ENCODE measurements at regions not wholly inside any gene's neighbourhood (a gene's known extent, or its start where the extent isn't known, plus 50 kb on each side); places are given as distances from the start of the nearest gene placed in this dataset.

DNA sequence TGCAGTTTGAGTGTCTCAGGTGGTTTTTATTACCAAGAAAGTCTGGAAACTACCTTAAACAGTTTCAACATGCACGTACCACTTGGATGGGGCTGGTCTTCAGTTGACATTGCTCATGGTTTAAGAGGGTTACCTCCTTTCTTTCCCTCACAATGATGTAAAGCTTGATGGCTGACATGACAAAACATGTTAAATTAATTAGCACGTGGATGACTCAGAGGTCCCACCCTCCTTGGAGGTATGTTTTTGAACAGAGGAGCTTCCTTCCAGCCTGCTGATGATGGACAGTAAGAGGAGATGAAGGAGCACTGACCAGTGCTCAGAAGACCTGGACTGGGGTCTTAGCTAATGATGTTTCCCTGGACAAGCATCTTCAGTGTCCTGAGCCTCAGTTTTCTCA, 322.3 kb upstream of the PODXL start:
- Histone ChIP-seq H3K27ac (ENCODE audit: low read length in 2 of 2) (no peak overlapping the region), H3K27me3 (replicated peaks in 1 of 4; ENCODE audit: control extremely low read depth in 1 of 4, control insufficient read depth in 3 of 4, insufficient read depth in 4 of 4, low read length in 3 of 4) (no peaks in the 10 kb centered on the region), H3K4me2 (replicated peaks; ENCODE audit: low read depth, low read length, poor library complexity, severe bottlenecking) (no peak overlapping the region), H3K79me2 (ENCODE audit: control insufficient read depth, insufficient read depth, low read length) (no peaks in the 10 kb centered on the region), H3K9ac (ENCODE audit: low read length) (no peak overlapping the region), H2AFZ (ENCODE audit: insufficient read depth, low read depth, low read length, poor library complexity, severe bottlenecking) (no peak overlapping the region), H3K4me1 (ENCODE audit: control insufficient read depth in 2 of 2, insufficient read depth in 2 of 2, low read length in 2 of 2) (no peaks in the 10 kb centered on the region), H3K9me3 (ENCODE audit: control extremely low read depth in 1 of 3, control insufficient read depth in 2 of 3, insufficient read depth in 1 of 3, low read length in 2 of 3) (peaks cover 0 to 8% (median 0%) of the 10 kb centered on the region in 3 donors), H3K4me3 (ENCODE audit: control extremely low read depth in 1 of 5, extremely low read depth in 1 of 5, insufficient read depth in 1 of 5, low read depth in 2 of 5, low read length in 4 of 5) (no peak overlapping the region), H3K36me3 (replicated peaks in 1 of 2; ENCODE audit: control extremely low read depth in 1 of 2, control insufficient read depth in 1 of 2, extremely low read depth in 1 of 2, insufficient read depth in 2 of 2, low read length in 1 of 2) (no peaks in the 10 kb centered on the region), H4K20me1 (ENCODE audit: control insufficient read depth, insufficient read depth, low read length, poor library complexity, severe bottlenecking) (no peaks in the 10 kb centered on the region)
- ATAC-seq (ENCODE audit: low read depth), result no peak
- DNase-seq, result no peak
- POLR2A ChIA-PET, result no interaction called here
- TF ChIP-seq, protein P1, sequence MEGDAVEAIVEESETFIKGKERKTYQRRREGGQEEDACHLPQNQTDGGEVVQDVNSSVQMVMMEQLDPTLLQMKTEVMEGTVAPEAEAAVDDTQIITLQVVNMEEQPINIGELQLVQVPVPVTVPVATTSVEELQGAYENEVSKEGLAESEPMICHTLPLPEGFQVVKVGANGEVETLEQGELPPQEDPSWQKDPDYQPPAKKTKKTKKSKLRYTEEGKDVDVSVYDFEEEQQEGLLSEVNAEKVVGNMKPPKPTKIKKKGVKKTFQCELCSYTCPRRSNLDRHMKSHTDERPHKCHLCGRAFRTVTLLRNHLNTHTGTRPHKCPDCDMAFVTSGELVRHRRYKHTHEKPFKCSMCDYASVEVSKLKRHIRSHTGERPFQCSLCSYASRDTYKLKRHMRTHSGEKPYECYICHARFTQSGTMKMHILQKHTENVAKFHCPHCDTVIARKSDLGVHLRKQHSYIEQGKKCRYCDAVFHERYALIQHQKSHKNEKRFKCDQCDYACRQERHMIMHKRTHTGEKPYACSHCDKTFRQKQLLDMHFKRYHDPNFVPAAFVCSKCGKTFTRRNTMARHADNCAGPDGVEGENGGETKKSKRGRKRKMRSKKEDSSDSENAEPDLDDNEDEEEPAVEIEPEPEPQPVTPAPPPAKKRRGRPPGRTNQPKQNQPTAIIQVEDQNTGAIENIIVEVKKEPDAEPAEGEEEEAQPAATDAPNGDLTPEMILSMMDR (IDR thresholded peaks at IDR 0.05), result no peak
- TF ChIP-seq EZH2 (IDR thresholded peaks at IDR 0.05; ENCODE audit: borderline replicate concordance, insufficient read depth, low read depth, low read length, poor library complexity, severe bottlenecking), result no peak
- no peaks in the 10 kb centered on the region for H3K9me3 Mint-ChIP-seq (ENCODE audit: insufficient read depth)
- no peaks in the 10 kb centered on the region for H3K4me1 Mint-ChIP-seq
- no peak overlapping the region for H3K27ac Mint-ChIP-seq
- intact Hi-C loops (cut with micrococcal nuclease), result no loop called here
- CTCF ChIA-PET, result no interaction called here
- no peak overlapping the region for H3K4me3 Mint-ChIP-seq
- H3K27me3 Mint-ChIP-seq, result no peaks in the 10 kb centered on the region
- no CpG with 5 or more reads among the region's 2 CpGs for WGBS (ENCODE audit: insufficient coverage)

DNA sequence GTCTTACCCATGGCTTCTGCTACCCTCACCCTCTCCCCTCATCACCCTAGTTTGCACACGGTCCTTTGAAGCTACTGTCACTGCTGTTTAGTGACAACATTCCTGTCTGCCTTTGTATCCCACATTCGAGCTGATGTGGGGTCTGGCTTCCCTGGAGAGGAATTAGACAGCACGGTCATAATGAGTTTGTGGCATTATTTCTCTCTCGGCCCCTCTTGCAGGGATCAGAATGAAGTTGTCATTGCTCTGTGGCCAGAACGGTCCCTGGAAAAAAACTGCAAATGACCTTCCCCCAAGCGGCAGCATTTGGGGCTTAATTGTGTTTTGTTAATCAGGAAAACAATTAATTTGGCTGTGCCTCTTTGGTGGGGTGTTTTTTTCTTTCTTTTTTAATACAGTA, 317.2 kb upstream of the PODXL start:
- Histone ChIP-seq H3K4me1 (ENCODE audit: control insufficient read depth in 2 of 2, insufficient read depth in 2 of 2, low read length in 2 of 2) (no peaks in the 10 kb centered on the region), H3K9me3 (ENCODE audit: control extremely low read depth in 1 of 3, control insufficient read depth in 2 of 3, insufficient read depth in 1 of 3, low read length in 2 of 3) (peaks cover 0 to 9% (median 0%) of the 10 kb centered on the region in 3 donors), H3K79me2 (ENCODE audit: control insufficient read depth, insufficient read depth, low read length) (no peaks in the 10 kb centered on the region), H3K27ac (ENCODE audit: low read length in 2 of 2) (no peak overlapping the region), H4K20me1 (ENCODE audit: control insufficient read depth, insufficient read depth, low read length, poor library complexity, severe bottlenecking) (no peaks in the 10 kb centered on the region), H3K27me3 (replicated peaks in 1 of 4; ENCODE audit: control extremely low read depth in 1 of 4, control insufficient read depth in 3 of 4, insufficient read depth in 4 of 4, low read length in 3 of 4) (no peaks in the 10 kb centered on the region), H2AFZ (ENCODE audit: insufficient read depth, low read depth, low read length, poor library complexity, severe bottlenecking) (no peak overlapping the region), H3K36me3 (replicated peaks in 1 of 2; ENCODE audit: control extremely low read depth in 1 of 2, control insufficient read depth in 1 of 2, extremely low read depth in 1 of 2, insufficient read depth in 2 of 2, low read length in 1 of 2) (no peaks in the 10 kb centered on the region), H3K4me2 (replicated peaks; ENCODE audit: low read depth, low read length, poor library complexity, severe bottlenecking) (no peak overlapping the region), H3K9ac (ENCODE audit: low read length) (no peak overlapping the region), H3K4me3 (ENCODE audit: control extremely low read depth in 1 of 5, extremely low read depth in 1 of 5, insufficient read depth in 1 of 5, low read depth in 2 of 5, low read length in 4 of 5) (no peak overlapping the region)
- Mint-ChIP-seq H3K27me3 (peaks cover 10% of the 10 kb centered on the region), H3K4me1 (no peaks in the 10 kb centered on the region), H3K4me3 (no peak overlapping the region), H3K9me3 (ENCODE audit: insufficient read depth) (peaks cover 3% of the 10 kb centered on the region), H3K27ac (no peak overlapping the region)
- WGBS (ENCODE audit: insufficient coverage), result 94% methylated on average over 2 of the region's 6 CpGs
- TF ChIP-seq, protein P1 (IDR thresholded peaks at IDR 0.05), result no peak
- DNase-seq, result no peak
- no peak for ATAC-seq (ENCODE audit: low read depth)
- intact Hi-C loops (cut with micrococcal nuclease), result no loop called here
- ChIA-PET CTCF (no interaction called here), POLR2A (no interaction called here)
